Glutamatergic neuron (in vitro differentiated cells): ENCODE measurements at regions not wholly inside any gene's neighbourhood (a gene's known extent, or its start where the extent isn't known, plus 50 kb on each side); places are given as distances from the start of the nearest gene placed in this dataset.

Source experiments
- DNase-seq: peaks from one replicate; pipeline ENCODE4 v3.0.0; 2022
- H3K27ac Mint-ChIP-seq: one replicate; pipeline ENCODE4 v1.8.0; 2020; ENCODE audit warnings: mild to moderate bottlenecking, mixed read lengths, inconsistent platforms; ENCODE audit not compliant: unreplicated experiment
- H3K27me3 Mint-ChIP-seq: one replicate; pipeline ENCODE4 v1.8.0; 2020; ENCODE audit warnings: mild to moderate bottlenecking, moderate library complexity, mixed read lengths, inconsistent platforms; ENCODE audit not compliant: unreplicated experiment
- H3K36me3 Mint-ChIP-seq: one replicate; pipeline ENCODE4 v1.8.0; 2020; ENCODE audit warnings: mild to moderate bottlenecking, mixed read lengths, inconsistent platforms; ENCODE audit not compliant: unreplicated experiment
- H3K4me1 Mint-ChIP-seq: one replicate; pipeline ENCODE4 v1.8.0; 2020; ENCODE audit warnings: mild to moderate bottlenecking, low read depth, mixed read lengths, inconsistent platforms; ENCODE audit not compliant: unreplicated experiment
- H3K4me3 Mint-ChIP-seq: one replicate; pipeline ENCODE4 v1.8.0; 2020; ENCODE audit warnings: mild to moderate bottlenecking, mixed read lengths, inconsistent platforms; ENCODE audit not compliant: unreplicated experiment
- H3K9me3 Mint-ChIP-seq: one replicate; pipeline ENCODE4 v1.8.0; 2020; ENCODE audit warnings: mild to moderate bottlenecking, moderate library complexity, mixed read lengths, inconsistent platforms; ENCODE audit not compliant: unreplicated experiment
- CTCF ChIP-seq: fragments of 200-600 bp; sonication (generic); IDR thresholded peaks from one replicate; pipeline ENCODE4 v1.5.0; 2021; ENCODE audit not compliant: partially characterized antibody, unreplicated experiment

GRCh38 chr9:19936598-19936997 lies 147.8 kb upstream of the SLC24A2 start:
- H3K4me3 Mint-ChIP-seq, result no peak overlapping the region
- H3K36me3 Mint-ChIP-seq, result no peaks in the 10 kb centered on the region
- TF ChIP-seq CTCF, result no peak
- no peak for DNase-seq
- H3K9me3 Mint-ChIP-seq, result no peaks in the 10 kb centered on the region
- peaks cover 11% of the 10 kb centered on the region for H3K4me1 Mint-ChIP-seq
- H3K27ac Mint-ChIP-seq, result no peak overlapping the region
- H3K27me3 Mint-ChIP-seq, result peaks cover 3% of the 10 kb centered on the region

GRCh38 chr9:19935422-19935821 lies 146.6 kb upstream of the SLC24A2 start:
- peaks cover 3% of the 10 kb centered on the region for H3K27me3 Mint-ChIP-seq
- no peak for DNase-seq
- H3K27ac Mint-ChIP-seq, result no peak overlapping the region
- peaks cover 6% of the 10 kb centered on the region for H3K4me1 Mint-ChIP-seq
- no peak overlapping the region for H3K4me3 Mint-ChIP-seq
- H3K36me3 Mint-ChIP-seq, result no peaks in the 10 kb centered on the region
- TF ChIP-seq CTCF, result no peak
- H3K9me3 Mint-ChIP-seq, result no peaks in the 10 kb centered on the region

- Mint-ChIP-seq H3K27me3 (peaks cover 3% of the 10 kb centered on the region), H3K4me1 (peaks cover 2% of the 10 kb centered on the region), H3K4me3 (peak overlapping the region; percentile 83), H3K9me3 (no peaks in the 10 kb centered on the region), H3K36me3 (no peaks in the 10 kb centered on the region), H3K27ac (no peak overlapping the region)
- DNase-seq, result peak; percentile 42
- TF ChIP-seq CTCF, result no peak
These were observed 145.5 kb upstream of the SLC24A2 start for GRCh38 chr9:19934301-19934871.

- Mint-ChIP-seq H3K9me3 (peaks cover 6% of the 10 kb centered on the region), H3K4me1 (peaks cover 7% of the 10 kb centered on the region), H3K27me3 (peaks cover 6% of the 10 kb centered on the region), H3K27ac (no peak overlapping the region), H3K36me3 (no peaks in the 10 kb centered on the region), H3K4me3 (no peak overlapping the region)
- no peak for DNase-seq
- no peak for TF ChIP-seq CTCF
These were observed 142.5 kb upstream of the SLC24A2 start for GRCh38 chr9:19931098-19931890.

GRCh38 chr9:19927560-19927959 lies 138.7 kb upstream of the SLC24A2 start:
- H3K4me1 Mint-ChIP-seq, result peaks cover 7% of the 10 kb centered on the region
- no peaks in the 10 kb centered on the region for H3K36me3 Mint-ChIP-seq
- H3K27me3 Mint-ChIP-seq, result peaks cover 7% of the 10 kb centered on the region
- no peak overlapping the region for H3K4me3 Mint-ChIP-seq
- TF ChIP-seq CTCF, result no peak
- DNase-seq, result no peak
- no peak overlapping the region for H3K27ac Mint-ChIP-seq
- H3K9me3 Mint-ChIP-seq, result peaks cover 8% of the 10 kb centered on the region
